Osteoblast (primary cell): ENCODE measurements at regions not wholly inside any gene's neighbourhood (a gene's known extent, or its start where the extent isn't known, plus 50 kb on each side); places are given as distances from the start of the nearest gene placed in this dataset.
"Not testable (repeated sequence)": the region's sequence is repeated elsewhere in the genome, so short reads cannot be mapped to it uniquely, and the experiment has no call there.

ENCODE experiments used
- DNase-seq: peaks from one replicate; pipeline ENCODE4 v3.0.0; 2011; ENCODE audit warnings: low spot score, mixed read lengths; ENCODE audit not compliant: insufficient read length; ENCODE audit errors: missing footprints
- H2AFZ ChIP-seq: 2 replicates; pipeline ENCODE4 v1.6.0; 2011; ENCODE audit warnings: mild to moderate bottlenecking, low read length
- H3K27ac ChIP-seq: 2 replicates; pipeline ENCODE4 v1.5.1; 2011; ENCODE audit warnings: mild to moderate bottlenecking, low read depth, low read length, moderate library complexity
- H3K27me3 ChIP-seq: 2 replicates; pipeline ENCODE4 v1.6.0; 2012; ENCODE audit warnings: mild to moderate bottlenecking, control low read depth, inconsistent platforms, low read length, moderate library complexity; ENCODE audit not compliant: insufficient read depth
- H3K36me3 ChIP-seq: 2 replicates; pipeline ENCODE4 v1.5.1; 2011; ENCODE audit warnings: mild to moderate bottlenecking, low read length, control low read depth, moderate library complexity; ENCODE audit not compliant: insufficient read depth
- H3K4me1 ChIP-seq: 2 replicates; pipeline ENCODE4 v1.5.1; 2011; ENCODE audit warnings: mild to moderate bottlenecking, low read length, control low read depth, moderate library complexity; ENCODE audit not compliant: insufficient read depth
- H3K4me2 ChIP-seq: 2 replicates; pipeline ENCODE4 v1.6.0; 2011; ENCODE audit warnings: mild to moderate bottlenecking, low read length; ENCODE audit not compliant: insufficient read depth
- H3K4me3 ChIP-seq: fragments of 200-600 bp; sonication (generic); 3 replicates; pipeline ENCODE4 v1.5.1; 2012; ENCODE audit warnings: mild to moderate bottlenecking, low read length, inconsistent platforms; ENCODE audit not compliant: insufficient read depth
- H3K79me2 ChIP-seq: 2 replicates; pipeline ENCODE4 v1.6.0; 2012; ENCODE audit warnings: mild to moderate bottlenecking, low read length, control low read depth, inconsistent platforms; ENCODE audit not compliant: insufficient read depth
- H3K9me3 ChIP-seq: 2 replicates; pipeline ENCODE4 v1.5.1; 2011; ENCODE audit warnings: low read depth, low read length, control low read depth
- H4K20me1 ChIP-seq: 2 replicates; pipeline ENCODE4 v1.6.0; 2012; ENCODE audit warnings: mild to moderate bottlenecking, low read length, control low read depth; ENCODE audit not compliant: insufficient read depth

DNA sequence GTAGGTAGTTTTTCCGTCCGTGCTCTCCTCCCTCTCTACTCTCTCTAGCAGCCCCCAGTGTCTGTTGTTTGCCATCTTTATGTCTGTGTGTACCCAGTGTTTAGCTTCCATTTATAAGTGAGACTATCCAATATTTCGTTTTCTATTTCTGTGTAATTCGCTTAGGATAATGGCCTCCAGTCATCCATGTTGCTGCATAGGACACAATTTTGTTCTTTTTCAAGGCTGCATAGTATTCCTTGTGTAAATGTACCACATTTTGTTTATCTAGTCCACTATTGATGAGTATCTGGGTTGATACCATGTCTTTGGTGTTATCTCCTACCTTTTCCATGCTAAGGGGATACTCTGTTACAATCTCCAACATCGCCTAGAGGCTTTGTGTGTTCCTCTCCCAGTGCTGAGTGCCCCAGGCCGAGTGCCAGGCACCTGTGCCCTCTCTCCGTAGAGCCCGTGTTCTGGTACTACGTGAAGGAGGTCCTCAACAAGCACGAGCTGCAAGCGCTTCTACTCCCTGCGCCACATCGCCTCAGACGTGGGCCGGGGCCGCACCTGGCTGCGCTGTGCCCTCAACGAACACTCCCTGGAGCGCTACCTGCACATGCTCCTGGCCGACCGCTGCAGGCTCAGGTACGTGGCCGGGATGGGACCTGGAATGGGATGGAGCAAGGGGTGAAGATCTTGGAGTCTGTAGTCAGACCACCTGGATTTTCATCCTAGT lies 51.0 kb downstream of the NPIPB11 start:
- H3K27me3 ChIP-seq, H3K9me3 ChIP-seq, DNase-seq, H4K20me1 ChIP-seq, H3K79me2 ChIP-seq, H3K4me2 ChIP-seq, H3K27ac ChIP-seq, H3K4me1 ChIP-seq, H2AFZ ChIP-seq, H3K4me3 ChIP-seq, H3K36me3 ChIP-seq: not testable (repeated sequence)

DNA sequence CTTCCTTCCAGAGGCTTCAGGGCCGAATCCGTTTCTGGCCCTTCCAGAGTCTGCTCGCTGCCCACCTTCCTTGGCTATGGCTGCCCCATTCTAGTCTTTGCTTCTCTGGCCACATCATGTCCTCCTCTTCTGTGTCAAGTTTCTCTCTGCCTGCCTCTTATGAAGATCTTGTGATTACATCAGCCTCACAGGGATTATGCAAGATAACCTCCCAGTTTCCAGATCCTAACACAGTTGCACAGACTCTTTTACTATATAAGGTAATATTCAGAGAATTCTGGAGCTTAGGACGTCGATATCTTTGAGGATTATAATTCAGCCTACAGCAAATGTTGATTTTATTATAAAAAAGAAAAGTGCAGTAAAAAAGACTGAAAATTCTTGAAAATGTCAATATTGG lies 52.1 kb downstream of the NPIPB11 start:
- DNase-seq, H3K79me2 ChIP-seq, H3K27me3 ChIP-seq, H4K20me1 ChIP-seq, H2AFZ ChIP-seq, H3K4me2 ChIP-seq, H3K9me3 ChIP-seq, H3K36me3 ChIP-seq, H3K27ac ChIP-seq, H3K4me3 ChIP-seq, H3K4me1 ChIP-seq: not testable (repeated sequence)

GRCh38 chr16:29352617-29352999 lies 53.9 kb downstream of the NPIPB11 start:
- not testable (repeated sequence) for H3K4me1 ChIP-seq, H2AFZ ChIP-seq, H3K9me3 ChIP-seq, H3K36me3 ChIP-seq, H3K4me3 ChIP-seq, H4K20me1 ChIP-seq, H3K79me2 ChIP-seq, H3K4me2 ChIP-seq, H3K27me3 ChIP-seq, H3K27ac ChIP-seq, DNase-seq

DNA sequence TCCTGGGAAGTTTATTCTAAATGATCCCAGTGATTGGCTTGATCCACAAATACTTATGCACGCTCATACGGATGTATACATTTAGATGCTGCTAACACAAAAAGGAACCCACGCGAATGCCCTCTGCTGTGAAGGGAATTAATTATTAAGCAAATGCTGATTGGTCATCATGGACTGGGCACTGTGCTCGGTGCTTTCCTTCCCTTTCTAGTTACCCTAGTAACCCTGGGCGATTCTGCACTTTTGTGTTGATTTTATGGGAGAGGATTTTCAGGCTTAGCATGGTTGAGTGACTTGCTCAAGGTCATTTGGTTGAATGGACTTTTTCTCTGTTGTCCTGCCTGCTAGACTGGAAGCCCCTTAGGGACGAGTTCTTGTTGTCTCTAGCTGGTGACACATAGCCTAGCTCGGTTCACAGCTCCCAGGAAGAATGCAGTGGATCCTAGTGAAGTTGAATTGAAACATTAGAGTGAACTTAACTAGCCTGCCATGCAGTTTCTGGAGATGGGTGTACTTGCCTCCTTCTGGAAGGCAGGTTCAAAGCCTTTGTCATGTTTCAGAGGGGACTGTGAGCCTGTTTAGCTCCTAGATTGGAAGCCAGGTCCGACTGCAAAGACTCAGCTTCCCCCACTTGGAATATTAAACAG lies 54.4 kb downstream of the NPIPB11 start:
- not testable (repeated sequence) for H4K20me1 ChIP-seq, H3K4me3 ChIP-seq, H3K4me2 ChIP-seq, H3K4me1 ChIP-seq, H2AFZ ChIP-seq, H3K27ac ChIP-seq, H3K27me3 ChIP-seq, DNase-seq, H3K36me3 ChIP-seq, H3K9me3 ChIP-seq, H3K79me2 ChIP-seq

- not testable (repeated sequence) for H3K9me3 ChIP-seq, H2AFZ ChIP-seq, H3K79me2 ChIP-seq, DNase-seq, H3K36me3 ChIP-seq, H3K4me3 ChIP-seq, H3K4me2 ChIP-seq, H3K4me1 ChIP-seq, H3K27me3 ChIP-seq, H4K20me1 ChIP-seq, H3K27ac ChIP-seq
Observed at GRCh38 chr16:29351271-29351969, 55.1 kb downstream of the NPIPB11 start.

DNA sequence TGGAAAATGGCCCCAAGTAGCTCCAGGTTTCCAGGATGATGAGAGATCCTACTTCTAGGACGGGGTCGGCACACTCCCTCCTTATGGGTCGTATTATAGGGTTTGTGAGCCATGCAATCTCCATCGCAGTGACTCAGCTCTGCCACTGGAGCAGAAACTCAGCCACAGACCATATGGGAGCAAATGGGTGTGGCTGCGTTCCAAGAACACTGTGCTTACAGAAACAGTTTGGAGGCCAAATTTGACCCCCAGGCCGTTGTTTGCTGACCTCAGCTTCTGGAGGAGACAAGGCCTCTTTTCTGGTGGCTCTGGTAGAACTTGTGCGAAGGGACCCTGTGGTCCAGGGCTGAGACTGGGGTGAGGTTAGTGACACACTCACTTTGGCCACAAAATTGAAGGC lies 56.5 kb downstream of the NPIPB11 start:
- H3K4me3 ChIP-seq, H3K79me2 ChIP-seq, H3K4me2 ChIP-seq, H3K9me3 ChIP-seq, H3K27me3 ChIP-seq, H2AFZ ChIP-seq, H4K20me1 ChIP-seq, H3K36me3 ChIP-seq, H3K27ac ChIP-seq, H3K4me1 ChIP-seq: not testable (repeated sequence)
- DNase-seq = peak; percentile 63

GRCh38 chr16:29348748-29349147 lies 57.8 kb downstream of the NPIPB11 start:
- not testable (repeated sequence) for H3K4me3 ChIP-seq, H2AFZ ChIP-seq, H3K36me3 ChIP-seq, H3K27me3 ChIP-seq, H3K4me1 ChIP-seq, DNase-seq, H3K9me3 ChIP-seq, H3K4me2 ChIP-seq, H4K20me1 ChIP-seq, H3K79me2 ChIP-seq, H3K27ac ChIP-seq

- not testable (repeated sequence) for H3K27me3 ChIP-seq, H2AFZ ChIP-seq, DNase-seq, H3K27ac ChIP-seq, H3K36me3 ChIP-seq, H3K9me3 ChIP-seq, H3K4me1 ChIP-seq, H3K4me2 ChIP-seq, H3K4me3 ChIP-seq, H4K20me1 ChIP-seq, H3K79me2 ChIP-seq
Observed at GRCh38 chr16:29348123-29348690, 58.3 kb downstream of the NPIPB11 start.
